ENCODE measurements at regions not wholly inside any gene's neighbourhood (a gene's known extent, or its start where the extent isn't known, plus 50 kb on each side); places are given as distances from the start of the nearest gene placed in this dataset.

DNA sequence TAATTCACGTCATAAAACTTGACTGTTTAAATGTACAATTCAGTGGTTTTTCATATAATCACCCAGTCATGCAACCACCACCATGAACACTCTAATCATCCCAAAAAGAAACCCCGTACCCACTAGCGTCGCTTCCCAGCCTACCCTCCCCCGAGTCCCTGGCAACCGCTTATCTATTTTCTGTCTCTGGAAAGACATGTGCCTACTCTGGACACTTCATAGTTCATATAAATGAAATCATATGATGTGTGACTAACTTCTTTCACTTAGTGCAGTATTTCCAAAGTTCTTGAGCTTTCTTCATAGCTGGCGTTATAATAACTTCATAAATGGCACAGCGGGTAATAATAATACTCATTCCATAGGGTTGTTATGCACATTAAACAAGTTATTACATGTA, 215.2 kb downstream of the MYLK4 start:
- DNase-seq: no peak

DNA sequence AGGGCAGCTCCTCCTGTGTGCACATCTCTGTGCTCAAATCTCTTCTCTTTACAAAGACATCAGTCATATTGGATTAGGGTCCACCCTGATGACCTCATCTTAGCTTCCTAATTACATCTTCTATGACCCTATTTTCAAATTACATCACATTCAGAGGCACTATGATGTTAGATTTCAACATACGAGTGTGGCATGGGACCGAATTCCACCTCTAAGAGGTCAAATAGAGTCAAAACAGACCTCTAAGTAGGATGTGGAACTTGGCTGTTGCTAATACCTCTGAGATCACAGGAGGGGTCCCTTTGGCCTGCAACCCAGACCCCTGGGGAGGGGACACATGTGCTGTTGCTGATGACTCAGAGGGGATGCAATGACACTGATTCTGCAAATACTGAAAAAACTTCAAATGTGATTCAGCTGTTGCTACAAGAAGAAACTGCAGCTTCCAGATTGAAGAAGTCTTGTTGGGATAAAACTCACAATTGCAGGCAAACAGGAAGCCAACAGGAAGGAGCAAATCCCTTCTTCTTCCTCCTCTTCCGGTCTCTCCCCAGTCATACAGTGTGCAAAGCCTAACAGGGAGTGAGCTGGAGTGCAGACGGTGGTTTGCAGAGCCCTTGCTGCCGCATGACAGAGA, 216.2 kb downstream of the MYLK4 start:
- DNase-seq: no peak

DNA sequence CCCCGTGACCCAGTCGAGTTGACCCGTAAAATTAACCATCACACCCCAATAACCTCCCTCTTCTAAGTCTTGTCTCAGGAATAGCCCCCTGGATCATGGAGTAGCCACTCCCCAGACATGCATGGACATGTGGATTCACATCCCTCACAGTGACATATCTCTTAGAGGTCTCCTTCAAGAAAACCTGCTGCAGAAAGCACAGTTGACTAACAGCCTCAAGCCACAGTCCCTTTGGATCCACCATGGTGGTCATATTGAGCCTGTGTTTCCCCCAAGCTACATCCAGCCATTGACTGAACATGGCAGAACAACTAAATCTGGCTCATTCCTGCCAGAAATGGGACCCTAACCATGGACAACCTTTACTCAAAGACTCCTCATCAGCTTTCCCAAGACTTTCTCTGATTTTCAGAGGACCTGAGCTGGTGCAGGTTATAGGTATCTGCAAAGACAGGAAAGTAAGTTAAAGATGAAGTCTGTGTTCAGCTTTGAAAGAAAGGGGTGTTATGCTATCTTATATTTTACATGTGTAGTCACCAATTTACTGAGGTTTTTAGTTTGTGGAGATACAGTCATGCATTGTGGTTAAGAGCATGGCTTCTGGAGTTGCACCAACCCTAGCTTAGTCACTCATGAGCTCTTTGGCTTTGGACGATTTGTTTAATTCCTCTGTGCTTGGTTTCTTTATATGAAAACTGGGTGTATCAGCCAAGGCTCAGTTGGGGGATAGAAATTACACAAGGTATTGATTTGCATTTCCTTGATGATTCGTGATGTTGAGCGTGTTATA, 219.1 kb downstream of the MYLK4 start:
- DNase-seq: no peak

DNA sequence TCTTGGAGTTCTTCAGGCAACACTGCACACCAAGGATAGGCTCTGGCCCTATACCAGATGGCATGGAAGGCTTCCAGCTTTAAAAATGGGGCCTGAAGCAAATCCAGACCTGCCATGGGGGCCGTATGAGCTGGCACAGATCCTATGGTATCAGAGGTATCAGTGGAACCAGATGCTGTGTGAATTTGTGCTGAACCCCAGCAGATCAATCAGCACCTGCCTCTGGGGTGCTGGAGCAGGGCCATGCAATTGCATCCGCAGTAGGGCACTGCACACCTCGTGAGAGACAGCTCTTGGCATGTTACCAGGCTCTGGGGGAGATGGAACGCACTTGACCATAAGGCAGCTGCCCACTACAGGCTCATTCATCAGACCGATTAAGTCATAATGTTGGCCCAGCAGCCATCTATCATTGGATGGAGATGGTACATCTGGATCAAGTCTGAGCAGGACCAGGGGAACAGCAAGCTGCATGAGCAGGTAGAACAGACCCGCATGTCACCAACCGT, 221.5 kb downstream of the MYLK4 start:
- no peak for DNase-seq

DNA sequence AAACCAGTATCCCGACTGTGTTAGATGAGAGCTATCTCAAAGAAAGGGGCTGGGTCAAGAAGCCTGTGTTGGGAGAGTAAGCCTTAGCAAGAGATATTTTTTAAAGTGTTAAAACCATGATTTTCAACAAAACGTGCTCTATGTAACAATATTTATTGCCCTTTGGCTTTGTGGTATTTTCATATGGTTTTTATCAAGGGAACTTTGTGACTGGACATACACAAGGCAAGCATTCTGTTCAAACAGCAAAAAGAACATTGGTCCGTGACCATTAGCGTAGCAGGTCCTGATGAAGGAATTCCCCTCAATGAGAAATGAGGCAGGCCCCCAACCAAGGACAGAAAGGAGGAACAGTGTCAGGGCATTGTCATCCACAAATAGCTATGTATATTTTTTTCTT, 222.6 kb downstream of the MYLK4 start:
- no peak for DNase-seq

DNA sequence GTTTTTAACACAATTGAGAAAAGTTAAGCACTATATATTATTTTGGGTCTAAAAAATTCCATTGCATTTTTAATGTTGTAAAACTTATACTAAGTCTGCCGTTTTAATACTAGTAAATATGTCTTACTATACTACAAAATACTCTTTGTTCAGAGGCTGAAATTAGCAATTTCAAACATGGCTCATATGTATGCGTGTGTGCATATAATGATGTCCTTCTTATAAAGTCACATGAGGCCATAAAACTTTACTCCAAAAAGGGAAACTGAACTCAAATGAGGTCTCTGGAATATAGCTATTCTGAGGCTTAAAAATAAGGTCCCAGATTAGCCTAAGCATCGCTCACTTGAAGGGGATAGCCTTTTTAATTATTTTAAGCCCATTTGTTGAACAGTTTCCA, 224.0 kb downstream of the MYLK4 start:
- DNase-seq: no peak

DNA sequence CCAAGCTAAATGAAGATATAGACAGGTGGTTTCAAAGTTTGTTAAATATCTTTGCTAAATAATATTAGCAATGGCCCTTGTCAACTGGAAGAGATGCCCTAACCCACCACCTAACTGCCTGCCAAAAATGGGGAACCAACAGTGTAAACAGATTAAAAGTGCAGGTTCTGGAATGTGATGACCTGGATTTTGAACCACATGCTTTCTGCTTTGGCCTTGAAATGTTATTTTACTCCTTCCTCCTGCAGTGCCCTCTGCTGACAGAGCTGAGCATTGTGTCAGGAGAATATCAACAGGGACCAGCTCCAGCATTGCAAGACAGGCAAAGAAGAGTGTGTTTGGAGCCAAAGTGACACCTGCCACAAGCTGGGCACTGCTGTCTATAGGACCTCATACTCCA, 226.6 kb downstream of the MYLK4 start:
- DNase-seq: no peak

DNA sequence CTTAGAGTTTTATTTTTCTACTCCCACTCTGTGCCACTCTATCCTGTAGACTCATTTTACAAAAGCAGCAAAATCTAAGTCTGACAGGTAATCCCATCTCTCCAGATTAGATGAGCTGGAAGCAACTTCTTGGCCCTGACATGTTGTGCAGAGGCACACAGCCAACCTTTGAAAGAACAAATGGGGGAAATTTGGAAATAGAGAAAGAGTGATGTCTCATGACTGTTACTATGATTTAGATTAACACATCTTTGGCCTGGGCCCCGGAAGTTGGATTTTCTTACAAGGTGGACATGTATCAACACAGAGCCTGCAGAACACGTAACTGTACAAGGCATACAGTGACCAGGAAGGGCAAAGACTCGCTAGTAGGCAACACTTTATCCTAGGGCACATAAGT, 227.7 kb downstream of the MYLK4 start:
- DNase-seq: no peak

DNA sequence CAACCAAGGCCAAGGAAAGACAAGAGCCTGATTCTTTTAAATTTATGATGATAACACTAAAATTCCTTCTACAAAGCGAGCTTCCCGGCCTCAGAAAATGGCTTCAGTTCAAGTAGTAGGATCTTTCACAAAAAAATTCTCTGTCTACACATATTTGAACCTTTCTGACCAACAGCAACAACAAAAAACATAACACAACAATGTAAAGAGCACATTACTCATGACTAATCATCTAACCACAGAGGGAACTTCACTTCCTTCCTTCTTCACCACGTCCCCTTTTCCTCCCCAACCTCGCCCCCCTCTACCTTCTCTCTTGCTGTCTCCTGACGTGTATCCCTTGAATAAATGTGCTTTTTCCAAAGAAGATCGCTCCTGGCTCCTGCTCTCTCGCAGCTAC, 228.2 kb downstream of the MYLK4 start:
- DNase-seq: peak; percentile 38

DNA sequence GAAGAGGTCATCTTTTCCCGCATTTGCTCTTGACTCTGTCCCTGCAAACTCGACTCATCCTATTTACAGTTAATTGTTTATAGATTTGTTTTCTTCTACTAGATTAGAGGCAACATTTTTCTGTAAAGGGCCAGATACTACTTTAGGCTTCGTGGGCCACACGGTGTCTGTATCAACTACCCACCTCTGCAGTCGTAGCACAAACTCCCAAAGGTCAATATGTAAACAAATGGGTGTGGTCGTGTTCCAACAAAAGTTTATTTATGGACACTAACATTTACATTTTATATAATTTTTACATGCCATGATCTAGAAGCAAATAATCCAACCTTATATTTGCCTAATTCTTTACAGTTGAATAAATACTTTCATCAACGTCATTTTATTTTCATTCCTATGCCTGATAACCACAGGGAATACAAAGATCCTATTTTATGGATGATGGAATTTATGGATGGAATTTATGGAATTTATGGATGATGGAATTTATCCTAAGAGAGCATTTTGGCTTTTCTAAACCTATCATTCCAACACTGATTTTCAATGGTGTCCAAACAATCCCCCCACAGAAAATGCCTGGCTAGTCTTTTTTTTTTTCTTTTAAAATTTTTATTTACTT, 232.8 kb downstream of the MYLK4 start:
- DNase-seq: no peak

DNA sequence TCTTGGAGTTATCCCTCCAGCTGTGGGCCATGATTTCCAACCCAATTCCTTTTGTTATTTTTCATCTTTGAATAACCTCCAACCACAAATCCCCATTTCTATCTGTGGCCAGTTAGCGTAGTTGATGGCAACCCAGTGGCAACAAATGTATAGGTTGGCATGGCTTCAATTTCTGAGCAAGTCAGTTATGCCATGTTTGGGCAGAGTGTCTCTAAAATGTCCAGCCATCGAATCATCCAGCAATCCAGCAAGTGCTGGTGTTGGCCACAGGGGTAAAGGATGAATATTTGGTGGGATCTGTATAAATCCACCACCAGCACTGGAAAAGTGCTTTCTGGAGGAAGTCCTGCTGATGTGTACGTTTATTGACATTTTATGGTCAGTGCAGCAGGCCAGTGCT, 233.3 kb downstream of the MYLK4 start:
- no peak for DNase-seq

DNA sequence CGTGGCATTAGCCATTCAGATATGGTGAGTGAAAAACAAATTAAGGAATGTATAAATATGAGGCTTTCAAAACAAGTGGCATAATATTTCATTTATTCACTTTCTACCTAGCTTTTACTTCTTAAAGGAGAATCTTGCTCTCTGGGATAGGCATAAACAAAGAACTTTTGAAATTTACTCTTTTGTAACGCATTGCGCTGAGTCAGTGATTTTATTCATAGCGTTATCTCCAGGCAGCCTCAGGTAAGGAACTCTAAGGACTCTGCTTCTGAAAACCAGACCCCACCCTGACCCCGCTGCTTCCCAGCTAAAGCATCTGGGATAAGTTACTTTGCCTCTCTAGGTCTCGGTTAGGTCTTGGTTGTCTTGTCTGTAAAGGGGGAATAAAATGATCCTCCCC, 234.7 kb downstream of the MYLK4 start:
- no peak for DNase-seq

DNA sequence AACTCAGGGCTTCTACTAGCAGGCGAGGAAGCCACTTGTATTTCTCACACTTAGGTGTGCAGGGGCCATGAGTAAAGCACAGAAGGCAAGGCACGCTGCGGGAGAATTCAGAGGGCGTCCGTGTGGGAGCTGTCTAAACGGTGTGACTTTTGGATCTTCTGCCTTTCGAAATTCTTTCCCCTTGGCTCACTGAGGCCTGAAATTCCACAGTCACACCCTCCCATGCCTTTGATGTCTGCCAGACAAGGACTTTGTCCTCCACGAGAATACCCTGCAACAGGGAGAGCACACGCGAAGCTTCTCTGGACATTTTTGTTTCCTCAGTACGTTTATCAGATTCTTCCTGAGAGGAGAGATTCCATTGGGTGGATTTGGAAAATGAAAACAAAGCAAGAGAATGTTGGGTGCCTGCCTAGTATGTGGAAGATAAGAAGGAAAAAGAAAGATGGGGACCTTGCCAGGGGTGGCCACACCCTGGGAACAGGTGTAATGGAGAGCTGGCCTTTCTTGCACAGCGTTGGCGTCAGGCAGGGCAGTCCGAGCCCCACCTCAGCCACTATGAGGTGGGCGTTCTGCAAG, 235.7 kb downstream of the MYLK4 start:
- no peak for DNase-seq

DNA sequence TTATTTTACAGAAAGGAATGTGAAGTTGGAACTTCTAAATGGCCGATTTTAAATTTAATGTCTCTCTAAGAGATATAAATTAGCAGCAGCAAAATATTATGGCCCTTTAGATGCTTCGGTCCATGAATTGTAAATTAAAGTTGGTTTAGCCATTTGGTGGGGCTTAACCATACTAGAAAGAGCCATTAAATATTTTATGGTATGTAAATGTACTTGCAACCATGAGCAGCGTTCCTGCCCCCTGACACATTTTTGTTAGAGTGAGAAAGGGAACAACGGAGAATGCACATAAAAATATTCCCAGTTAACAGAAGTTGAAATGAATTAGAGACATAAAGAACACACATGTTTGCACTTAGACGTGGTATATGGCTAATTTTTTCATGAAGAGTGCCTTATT, 237.9 kb downstream of the MYLK4 start:
- no peak for DNase-seq

DNA sequence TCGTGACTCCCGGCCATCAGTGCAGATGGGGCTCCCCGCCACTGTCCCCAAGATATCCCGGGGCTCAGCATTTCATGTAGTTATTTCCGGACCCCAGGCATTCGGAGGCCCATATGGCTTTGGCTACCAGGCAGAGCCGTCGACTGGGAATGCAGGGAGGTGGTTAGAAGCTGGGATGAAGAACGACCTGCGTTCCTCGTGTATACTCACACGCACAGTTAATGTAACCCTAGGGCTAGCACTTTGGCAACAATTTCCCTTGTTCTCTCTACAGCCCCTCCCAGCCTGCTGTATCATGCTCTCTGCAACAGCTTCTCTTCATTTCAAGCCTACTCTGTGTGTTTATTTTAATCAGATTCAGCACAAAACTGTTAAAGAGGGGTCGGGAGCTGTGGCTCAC, 240.4 kb downstream of the MYLK4 start:
- DNase-seq: no peak

DNA sequence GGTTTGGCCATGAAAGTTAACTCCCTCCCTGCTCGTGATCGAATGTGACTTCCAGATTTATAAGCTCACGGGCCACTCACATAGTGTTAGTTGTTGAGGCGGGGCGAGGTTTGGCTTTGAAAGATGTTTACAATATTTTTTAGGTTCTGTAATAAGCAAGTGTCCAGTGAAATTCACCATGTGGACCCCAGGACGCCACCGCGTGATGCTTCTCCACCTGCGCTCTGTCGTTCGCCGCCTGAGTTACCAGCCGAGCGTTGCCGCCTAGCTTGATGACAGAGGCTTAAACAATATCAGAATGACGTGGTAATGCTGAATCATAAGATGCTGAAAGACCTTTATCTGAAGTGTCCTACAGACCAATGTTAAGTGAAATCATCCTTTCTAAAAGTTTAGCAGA, 241.0 kb downstream of the MYLK4 start:
- DNase-seq: no peak

DNA sequence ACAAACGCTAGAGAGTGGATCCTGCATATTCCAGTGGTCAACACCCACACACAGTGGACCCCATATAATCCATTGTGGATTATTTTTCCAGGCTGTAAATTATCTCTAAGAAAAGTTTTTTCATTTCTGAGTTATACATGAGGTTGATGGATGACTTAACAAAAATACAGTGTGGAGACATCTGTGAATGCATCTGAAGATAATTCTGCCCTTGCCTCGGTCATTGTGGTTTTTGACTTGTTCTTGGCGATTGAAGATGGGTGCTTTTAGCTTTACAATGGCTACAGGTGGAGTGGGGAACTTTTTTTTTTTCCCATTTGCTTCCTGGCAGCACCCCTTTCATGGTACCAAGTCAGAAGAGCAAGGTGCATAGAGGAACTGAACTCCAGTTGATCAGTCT, 242.7 kb downstream of the MYLK4 start:
- DNase-seq: no peak

DNA sequence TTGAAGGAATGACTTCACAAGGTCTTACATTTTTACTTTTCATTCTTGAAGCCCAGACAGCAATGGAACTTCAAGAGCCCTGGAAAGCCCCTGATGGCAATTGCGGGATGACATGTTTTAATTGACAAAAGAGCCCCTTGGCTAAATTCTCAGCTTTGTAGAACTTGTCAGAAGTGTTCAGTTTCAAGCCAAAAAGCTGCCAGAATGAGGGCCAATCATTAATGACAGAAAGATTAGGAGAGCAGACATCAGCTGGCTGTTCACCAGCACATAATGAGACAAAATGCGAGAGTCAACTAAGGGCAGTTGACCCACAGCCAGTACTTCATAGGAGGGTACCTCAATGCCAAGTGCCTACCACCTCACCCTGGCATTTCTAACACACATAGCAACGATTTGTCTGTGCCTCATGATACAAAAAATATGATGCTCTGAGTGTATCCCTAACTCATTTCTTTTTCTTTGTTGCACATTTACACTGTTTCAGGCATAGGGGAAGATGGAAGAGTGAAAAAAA, 243.1 kb downstream of the MYLK4 start:
- DNase-seq: no peak

DNA sequence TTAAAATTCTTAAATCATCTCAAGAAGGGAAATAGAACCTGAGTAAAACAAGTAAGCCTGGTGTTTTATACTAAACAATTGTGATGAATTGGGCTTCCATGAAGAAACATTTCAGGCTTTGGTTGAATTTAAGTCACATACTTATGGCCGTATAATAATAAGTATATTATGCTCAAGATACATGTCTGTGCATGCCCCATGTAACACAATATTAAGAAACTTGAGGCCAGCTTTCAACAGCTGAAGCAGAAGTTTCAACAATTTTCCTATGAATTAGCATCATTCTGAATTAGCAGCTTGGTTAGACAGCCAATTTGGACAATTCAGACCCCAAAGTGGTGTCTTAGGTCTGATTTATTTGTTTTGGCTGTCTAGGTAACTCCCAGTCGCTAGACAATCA, 243.7 kb downstream of the MYLK4 start:
- DNase-seq: peak; percentile 31

DNA sequence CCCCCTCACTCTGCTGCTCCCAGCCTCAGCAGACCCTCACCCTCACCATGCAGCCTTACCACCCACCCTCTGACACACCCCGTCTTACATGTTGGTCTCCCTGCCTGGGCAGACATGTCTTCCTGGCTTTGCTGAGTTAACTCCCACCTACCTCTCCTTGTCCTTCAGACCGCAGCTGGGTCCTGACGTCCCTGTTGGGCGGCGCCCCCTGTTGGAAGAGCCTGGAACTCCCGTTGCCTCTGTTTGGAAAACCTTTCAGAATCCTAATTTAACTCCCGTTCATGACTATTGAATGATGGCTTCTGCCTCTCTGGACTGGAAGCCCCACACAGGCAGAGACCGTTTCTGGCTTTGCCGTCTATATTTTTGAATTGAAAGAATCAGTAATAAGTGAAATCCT, 245.1 kb downstream of the MYLK4 start:
- DNase-seq: no peak

DNA sequence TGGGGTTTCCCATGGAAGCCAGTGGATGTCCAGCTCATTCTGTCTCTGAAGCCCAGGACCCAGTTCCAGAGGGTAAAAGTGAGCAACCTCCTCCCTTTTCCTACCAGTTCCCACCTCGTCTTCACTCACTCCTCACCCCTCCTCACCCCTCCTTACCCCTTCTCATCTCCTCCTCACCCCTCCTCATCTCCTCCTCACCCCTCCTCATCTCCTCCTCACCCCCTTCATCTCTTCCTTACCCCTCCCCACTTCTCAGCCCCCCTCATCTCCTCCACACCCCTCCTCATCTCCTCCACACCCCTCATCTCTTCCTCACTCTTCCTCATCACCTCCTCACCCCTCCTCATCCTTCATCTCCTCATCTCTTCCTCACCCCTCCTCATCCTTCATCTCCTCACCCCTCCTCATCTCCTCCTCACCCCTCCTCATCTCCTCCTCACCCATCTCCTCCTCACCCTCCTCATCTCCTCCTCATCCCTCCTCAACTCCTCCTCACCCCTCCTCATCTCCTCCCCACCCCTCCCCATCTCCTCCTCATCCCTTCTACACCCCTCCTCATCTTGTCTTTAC, 246.1 kb downstream of the MYLK4 start:
- no peak for DNase-seq

DNA sequence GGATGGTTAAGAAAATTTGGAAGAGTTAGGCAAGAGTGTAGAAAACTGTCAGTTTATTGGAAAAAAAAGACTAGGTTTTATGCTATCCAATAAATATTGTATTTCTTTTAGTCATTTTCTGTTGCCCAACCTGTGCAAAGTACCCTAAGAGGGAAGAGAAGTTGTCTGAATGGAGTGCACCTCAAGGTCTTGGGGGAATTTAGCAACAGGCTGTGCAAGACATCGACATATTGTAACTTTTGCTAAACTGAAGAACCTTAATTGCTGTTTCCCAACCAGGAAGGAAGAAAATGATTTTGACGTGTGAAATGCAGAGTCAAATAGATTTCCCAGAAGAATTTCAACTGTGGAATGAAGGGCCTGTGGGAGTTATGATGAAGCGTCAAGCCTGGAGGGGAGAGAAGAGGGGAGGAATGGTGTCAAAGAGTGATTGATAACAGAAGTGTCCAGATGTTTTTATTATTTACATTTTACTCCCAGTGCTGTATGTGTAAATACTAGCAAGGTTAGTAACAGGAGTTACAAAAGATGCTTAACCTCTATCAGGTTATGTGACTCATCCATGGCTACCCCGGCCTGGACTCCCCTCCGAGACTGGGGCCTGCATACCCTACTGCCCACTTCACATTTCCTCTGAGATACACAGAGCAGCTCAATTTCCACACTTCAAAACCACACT, 246.8 kb downstream of the MYLK4 start:
- DNase-seq: no peak

Measured in tongue (tissue), 1 donor.